Kasumi-1 (cell line): ENCODE measurements at regions not wholly inside any gene's neighbourhood (a gene's known extent, or its start where the extent isn't known, plus 50 kb on each side); places are given as distances from the start of the nearest gene placed in this dataset.

Source experiments
- DNase-seq, 2 experiments: peaks; one replicate each; lab custom pipeline; 2025; lab: John Stamatoyannopoulos, UW

DNA sequence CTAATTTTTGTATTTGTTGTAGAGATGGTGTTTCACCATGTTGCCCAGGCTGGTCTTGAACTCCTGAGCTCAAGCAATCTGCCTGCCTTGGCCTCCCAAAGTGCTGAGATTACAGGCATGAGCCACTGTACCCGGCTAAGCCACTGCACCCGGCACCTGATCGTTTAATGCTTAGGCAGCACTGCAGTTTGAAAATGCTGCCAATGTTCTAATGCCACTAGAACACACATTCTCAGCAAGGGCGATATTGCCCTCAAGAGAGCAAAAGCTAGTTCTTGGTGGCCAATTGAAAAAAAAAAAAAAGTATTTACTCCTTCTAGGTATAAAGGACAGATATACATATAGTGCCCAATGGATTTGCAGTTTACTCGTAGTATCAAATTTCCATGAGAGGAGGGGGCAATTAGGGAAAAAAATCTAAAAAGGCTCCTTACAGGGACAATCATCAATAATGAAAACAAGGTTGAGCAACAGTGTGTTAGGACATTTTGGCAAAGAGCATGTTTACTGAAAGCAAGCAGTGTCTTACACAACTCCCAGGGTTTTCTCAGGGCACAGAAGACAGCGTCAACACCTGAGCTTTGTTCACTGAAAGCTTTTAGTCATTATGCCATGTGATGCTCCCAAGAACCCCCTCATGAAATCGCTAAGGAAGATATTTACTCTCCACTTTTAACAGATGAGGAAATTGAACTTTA lies 199.9 kb upstream of the PKDCC start:
- DNase-seq, result no peak

DNA sequence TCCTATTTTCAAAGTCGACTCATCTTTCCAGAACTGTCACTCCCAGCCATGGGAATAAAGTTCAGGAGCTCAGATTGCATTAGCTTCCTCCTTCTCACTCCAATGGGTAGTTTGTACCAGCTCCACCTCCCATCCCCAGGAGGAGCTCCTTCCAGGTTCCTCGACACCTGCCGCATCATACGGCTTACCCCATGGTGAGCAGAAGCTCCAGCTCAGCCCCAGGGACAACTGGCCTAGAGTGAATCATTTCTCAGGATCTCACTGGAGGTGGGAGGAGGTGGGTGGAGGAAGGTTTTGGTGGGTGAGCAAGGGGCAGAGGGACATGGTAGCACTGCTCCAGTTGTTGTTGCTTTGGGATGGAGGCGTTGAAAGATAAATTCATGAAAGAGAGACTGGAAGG lies 196.3 kb upstream of the PKDCC start:
- DNase-seq, result no peak

DNA sequence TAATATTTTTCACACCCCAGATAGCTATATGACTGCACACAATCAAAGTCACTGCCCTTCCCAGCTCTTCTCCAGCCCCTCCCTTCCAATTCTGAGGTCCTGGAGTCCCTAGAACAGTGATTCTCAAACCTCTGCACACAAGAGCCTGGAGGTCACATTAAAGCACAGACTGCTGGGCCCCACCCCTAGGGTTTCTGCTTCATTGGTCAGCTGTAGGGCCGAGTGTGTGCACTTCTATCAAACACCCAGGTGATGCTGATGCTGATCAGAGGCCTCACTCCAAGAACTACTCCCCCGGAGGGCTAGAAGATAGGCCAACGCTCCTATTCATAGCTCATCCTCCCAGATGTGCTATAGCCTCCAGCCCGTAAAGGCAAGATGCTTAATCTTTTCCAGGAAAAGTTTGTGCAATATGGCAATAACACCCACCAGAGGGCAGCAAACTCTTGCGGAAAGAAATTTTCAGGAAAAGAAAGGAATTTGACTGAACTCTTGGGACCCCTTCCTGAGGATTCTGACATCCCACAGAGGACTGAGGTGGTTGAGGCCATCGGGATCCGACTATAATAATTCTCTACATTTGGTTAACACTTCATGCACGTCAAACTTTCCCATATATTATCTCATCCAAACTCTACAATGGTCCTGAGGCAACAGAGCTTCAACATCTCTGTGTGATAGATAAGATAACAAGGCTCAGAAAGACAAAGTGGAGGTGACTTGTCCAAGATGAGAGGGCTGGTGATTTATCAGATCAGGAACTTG lies 194.2 kb upstream of the PKDCC start:
- DNase-seq, result peak; percentile 20 to 40

DNA sequence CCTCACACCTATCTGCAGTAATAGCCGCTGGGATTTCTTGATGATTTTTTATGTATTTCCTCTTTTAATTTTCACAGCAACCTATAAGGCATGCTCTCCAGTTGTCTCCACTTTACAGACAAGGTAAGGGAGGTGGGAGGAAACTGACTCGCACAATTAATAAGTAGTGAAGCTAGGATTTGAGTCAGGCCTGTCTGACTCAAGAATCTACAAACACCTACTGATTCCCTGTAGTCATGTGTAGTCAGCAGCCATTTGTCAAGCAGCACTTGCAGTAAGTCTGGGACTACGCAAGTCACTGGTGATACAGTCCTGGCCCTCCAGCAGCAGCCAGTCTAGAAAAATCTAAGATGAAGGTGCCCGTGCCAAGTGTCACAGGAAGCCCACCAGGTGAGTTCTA lies 193.6 kb upstream of the PKDCC start:
- DNase-seq, result no peak

DNA sequence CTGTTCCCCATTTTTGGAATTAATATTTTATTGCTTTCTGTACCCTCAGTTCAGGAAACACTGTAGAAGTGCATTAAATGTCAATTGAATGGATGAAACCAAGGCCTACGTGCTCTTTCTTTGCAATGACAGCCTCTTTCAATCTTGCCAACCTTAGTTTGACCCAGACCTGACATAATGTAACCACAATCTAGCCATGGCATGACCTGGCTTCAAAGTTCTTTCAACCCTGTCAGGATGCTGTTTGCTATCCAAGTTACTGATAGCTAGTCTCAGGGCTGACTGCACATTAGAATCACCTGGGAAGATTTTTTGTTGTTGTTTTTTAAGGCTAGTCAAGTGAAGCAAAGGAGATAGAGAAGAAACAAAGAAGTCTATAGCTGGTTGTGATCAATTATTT lies 190.9 kb upstream of the PKDCC start:
- no peak for DNase-seq

DNA sequence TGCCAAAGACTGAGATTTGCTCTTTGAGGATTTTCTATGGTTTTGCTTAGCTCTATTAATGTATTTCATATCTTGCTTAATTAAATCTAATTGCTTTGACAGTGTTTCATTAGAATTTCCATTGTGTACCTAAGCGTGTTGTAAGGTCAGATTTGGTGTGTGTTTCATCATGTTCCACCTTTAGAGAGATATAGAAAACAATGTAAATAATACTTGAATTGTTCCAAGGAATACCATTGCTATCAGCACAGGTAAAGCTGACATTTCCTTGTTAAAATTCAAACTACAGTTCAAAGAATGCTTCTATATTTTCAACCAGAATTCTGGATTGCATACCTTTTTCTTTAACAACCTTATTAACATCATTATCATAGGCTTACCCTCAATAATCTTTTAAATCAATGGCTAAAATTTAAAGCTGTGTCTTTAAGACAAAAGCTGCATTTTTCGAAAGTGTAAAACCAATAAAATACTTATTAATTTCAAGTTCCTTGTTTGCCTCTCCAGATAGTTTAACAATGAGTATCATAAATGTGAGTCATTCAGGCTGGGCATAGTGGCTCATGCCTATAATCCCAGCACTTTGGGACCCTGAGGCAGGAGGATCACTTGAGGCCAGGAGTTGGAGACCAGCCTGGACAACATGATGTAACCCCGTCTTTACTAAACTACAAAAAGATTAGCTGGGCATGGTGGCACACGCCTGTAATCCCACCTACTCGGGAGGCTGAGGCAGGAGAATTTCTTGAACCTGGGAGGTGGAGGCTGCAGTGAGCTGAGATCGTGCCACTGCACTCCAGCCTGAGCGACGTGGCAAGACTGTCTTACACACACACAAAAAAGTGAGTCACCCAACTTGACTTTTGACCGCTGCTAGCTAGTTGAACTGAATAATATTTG lies 188.0 kb upstream of the PKDCC start:
- DNase-seq, result no peak

- no peak for DNase-seq
Measured at GRCh38 chr2:41863062-41863461, 184.8 kb upstream of the PKDCC start.

DNA sequence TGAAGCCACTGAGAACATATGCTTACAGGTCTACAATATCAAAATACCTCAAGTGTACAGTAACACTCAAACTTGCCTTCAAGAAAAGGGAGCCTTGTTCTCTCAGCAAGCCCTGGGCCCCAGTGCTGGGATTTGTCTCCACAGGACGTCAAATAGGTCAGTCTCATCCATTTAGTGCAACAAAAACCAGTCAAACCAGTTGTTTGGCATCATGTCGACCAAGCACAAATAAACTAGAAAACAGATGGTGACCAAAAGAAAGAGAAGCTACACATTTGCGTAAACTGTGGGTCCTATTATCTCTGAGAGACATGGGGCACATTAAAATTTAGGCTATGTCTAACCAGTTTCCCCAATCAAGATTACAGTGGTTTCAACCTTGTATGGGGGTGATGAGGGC lies 182.6 kb upstream of the PKDCC start:
- no peak for DNase-seq

GRCh38 chr2:41867553-41867952 lies 180.3 kb upstream of the PKDCC start:
- no peak for DNase-seq

GRCh38 chr2:41869542-41870264 lies 178.1 kb upstream of the PKDCC start:
- DNase-seq, result peak; percentile 47 to 61

DNA sequence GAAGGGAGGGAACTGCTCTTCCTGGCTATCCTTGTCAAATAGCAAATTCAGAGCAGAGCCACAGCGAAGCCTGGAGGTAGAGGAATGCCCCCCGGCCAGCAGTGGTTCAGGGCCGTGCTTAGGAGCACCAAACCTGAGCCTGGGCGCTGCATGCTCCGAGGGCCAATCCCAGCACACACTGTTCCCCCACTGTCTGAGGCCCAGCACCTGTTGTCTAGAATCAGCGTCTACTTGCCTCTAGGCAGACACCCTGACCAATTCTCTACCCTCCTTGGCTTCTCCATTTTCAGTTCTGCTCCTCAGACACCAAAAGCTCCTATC lies 177.6 kb upstream of the PKDCC start:
- DNase-seq, result no peak

GRCh38 chr2:41871080-41871479 lies 176.7 kb upstream of the PKDCC start:
- DNase-seq, result no peak

- no peak for DNase-seq
Measured at GRCh38 chr2:41872646-41873045, 175.2 kb upstream of the PKDCC start.

DNA sequence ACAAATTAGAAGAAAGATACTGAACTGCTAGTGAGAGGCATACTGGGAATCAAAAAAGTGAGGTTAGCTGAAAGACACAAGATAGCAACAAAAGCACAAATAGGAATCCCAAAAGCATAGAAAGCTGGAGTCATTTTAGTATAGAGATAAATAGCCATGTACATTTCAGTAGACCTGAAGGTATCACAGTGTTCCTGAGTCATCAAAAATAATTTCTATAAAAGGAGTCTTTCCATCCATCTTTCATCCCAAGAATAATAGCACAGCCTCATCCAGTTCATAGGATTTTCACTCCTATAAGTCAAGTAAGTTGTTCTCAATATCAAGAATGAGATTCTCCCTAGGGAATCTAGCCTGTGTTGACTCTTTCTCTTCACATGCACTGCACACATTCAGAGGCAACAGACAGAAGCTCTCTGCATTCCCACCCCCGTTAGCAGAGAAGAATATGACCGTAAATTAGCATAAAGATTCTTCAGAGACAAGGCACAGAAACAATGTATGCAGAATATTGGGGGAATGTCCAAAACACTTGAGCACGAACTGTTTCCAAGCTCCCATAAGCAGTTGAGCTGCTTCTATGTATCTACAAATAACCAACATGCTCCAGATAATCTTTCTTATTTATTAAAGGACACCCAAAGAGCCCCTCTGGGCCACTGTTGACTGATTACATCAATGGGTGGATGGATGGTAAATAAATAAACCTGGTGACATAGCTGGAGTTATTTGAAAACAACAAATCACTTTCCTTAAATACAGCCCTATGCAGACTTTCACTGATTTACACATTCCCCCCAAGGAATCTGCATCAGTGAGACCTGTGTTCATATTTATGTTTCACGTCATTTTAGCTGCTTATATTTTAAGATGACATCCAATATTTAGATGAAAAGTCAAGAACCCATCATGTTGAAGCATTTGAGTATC lies 174.5 kb upstream of the PKDCC start:
- DNase-seq, result no peak

- no peak for DNase-seq
Measured at GRCh38 chr2:41877114-41877678, 170.6 kb upstream of the PKDCC start.

DNA sequence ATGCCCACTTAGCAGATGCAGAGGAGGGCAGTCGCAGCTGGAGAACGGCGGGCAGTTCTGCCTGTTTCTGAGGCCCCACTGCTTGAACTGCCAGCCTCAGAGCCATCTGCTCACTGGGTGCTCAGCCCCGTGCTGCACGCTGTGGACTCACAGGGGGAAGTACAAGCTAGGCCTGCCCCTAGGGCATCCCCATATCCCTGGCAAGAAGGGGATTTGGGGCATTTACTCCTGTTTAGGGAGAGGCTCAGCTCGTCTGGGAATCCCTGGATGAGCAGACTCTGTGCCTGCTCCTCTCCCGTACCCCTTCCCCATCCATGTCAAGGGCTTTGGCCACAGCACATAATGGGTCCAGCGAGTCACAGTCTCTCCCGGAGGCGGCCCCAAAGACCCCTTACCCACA lies 169.8 kb upstream of the PKDCC start:
- no peak for DNase-seq

DNA sequence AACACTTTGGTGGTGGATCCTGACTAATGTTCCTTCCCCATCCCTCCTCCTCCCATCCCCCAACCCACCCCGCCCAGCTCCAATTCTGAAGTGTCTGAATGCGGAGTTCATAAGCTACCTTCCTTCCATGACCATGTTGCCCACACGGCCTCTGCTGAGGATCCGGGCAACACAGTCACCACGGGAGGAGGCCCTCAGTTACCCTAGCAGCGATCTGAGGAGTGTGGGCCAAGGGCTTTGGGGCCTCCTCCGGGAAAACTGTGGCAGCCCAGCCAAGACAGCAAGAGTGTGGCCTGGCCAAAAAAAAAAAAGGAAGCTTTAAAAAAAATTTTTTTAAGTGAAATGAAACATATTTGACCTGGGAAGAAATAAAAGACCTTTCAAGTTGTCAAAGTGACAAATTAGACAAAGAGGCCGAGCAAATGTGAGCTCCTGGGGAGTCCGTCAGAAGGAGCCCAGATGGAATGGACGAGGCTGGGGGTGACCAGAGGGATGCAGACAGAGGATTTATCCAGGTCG lies 169.0 kb upstream of the PKDCC start:
- no peak for DNase-seq

GRCh38 chr2:41879235-41879916 lies 168.4 kb upstream of the PKDCC start:
- no peak for DNase-seq

GRCh38 chr2:41880561-41881243 lies 167.1 kb upstream of the PKDCC start:
- DNase-seq, result no peak
